Ectodermal cell (in vitro differentiated cells): ENCODE measurements at regions not wholly inside any gene's neighbourhood (a gene's known extent, or its start where the extent isn't known, plus 50 kb on each side); places are given as distances from the start of the nearest gene placed in this dataset.
"Not testable (repeated sequence)": the region's sequence is repeated elsewhere in the genome, so short reads cannot be mapped to it uniquely, and the experiment has no call there.

Experiments used
- H3K27ac ChIP-seq: 2 replicates; pipeline ENCODE4 v1.7.0; 2013; ENCODE audit warnings: mild to moderate bottlenecking, low read depth, low read length; ENCODE audit not compliant: insufficient read depth, poor library complexity, severe bottlenecking
- H3K27me3 ChIP-seq: 2 replicates; pipeline ENCODE4 v1.7.0; 2013; ENCODE audit warnings: mild to moderate bottlenecking, low read length; ENCODE audit not compliant: insufficient read depth, control insufficient read depth, poor library complexity, severe bottlenecking
- H3K36me3 ChIP-seq: one replicate; pipeline ENCODE4 v1.7.0; 2013; ENCODE audit warnings: low read length; ENCODE audit not compliant: control insufficient read depth, insufficient read depth
- H3K4me1 ChIP-seq: one replicate; pipeline ENCODE4 v1.7.0; 2013; ENCODE audit warnings: low read length; ENCODE audit not compliant: control insufficient read depth, insufficient read depth
- H3K4me3 ChIP-seq: 2 replicates; pipeline ENCODE4 v1.7.0; 2013; ENCODE audit warnings: low read depth, low read length, control low read depth; ENCODE audit not compliant: insufficient read depth
- H3K9me3 ChIP-seq: 2 replicates; pipeline ENCODE4 v1.7.0; 2013; ENCODE audit warnings: mild to moderate bottlenecking, low read length, moderate library complexity; ENCODE audit not compliant: control insufficient read depth
- WGBS, 2 experiments: methylation state at CpG; one replicate each; pipeline ENCODE4 v1.1.7; 2013; ENCODE audit warnings: missing lambda C conversion rate in 2 of 2; 5-methylcytosine and 5-hydroxymethylcytosine counted together

DNA sequence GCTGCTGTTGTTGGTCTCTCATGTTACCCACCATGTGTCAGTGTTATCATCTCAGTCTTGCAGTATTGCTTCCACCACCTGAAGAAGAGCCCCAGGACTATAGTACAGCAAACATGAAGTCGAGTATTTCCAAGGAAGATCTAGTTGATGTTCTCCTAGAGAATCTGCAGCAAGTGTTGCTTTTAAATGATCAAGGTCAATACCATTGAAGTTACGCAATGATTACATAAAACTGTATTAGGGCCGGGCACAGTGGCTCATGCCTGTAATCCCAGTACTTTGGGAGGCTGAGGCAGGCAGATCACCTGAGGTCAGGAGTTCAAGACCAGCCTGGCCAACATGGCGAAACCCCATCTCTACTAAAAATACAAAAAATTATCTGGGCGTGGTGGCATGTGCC, 173.9 kb downstream of the TJP1 start:
- WGBS, 2 experiments, result 93 to 94% methylated on average over 5 of the region's 5 CpGs
- H3K27ac ChIP-seq, H3K36me3 ChIP-seq, H3K27me3 ChIP-seq, H3K9me3 ChIP-seq, H3K4me1 ChIP-seq, H3K4me3 ChIP-seq: not testable (repeated sequence)

DNA sequence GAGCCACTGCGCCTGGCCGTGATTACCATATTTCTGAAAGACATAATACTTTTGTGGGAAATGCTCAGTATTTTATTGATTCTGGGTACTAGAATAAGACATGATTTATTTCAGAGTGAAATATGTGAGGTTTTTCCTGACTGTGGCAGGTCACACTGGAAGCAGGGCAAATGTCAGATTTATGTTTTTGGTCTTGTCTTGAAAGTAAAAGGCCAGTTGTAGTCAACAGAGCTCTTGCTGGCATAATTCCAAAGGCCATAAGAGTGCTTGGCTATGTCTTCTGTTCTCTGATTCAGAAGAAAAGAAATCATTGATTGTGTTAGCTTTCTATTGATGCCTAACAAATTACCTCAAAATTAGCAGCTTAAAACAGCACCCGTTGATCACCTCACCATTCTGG, 176.4 kb downstream of the TJP1 start:
- Histone ChIP-seq H3K27ac (no peak overlapping the region), H3K4me3 (no peak overlapping the region), H3K4me1 (no peaks in the 10 kb centered on the region), H3K27me3 (no peaks in the 10 kb centered on the region), H3K36me3 (no peaks in the 10 kb centered on the region), H3K9me3 (no peaks in the 10 kb centered on the region)
- WGBS, 2 experiments, result 88 to 94% methylated on average over 3 of the region's 3 CpGs

DNA sequence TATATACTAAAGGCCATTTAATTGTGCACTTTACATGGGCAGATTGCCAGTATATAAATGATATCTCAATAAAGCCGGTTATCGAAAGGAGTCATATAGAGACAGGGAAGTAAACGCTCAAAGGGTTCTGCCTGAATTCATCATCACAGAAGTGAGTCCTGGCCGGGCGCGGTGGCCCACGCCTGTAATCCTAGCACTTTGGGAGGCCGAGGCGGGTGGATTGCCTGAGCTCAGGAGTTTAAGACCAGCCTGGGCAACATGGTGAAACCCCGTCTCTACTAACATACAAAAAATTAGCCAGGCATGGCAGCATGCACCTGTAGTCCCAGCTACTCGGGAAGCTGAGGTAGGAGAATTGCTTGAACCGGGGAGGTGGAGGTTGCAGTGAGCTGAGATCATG, 177.9 kb downstream of the TJP1 start:
- WGBS, 2 experiments, result 94 to 96% methylated on average over 12 of the region's 12 CpGs
- not testable (repeated sequence) for H3K4me3 ChIP-seq, H3K4me1 ChIP-seq, H3K27me3 ChIP-seq, H3K9me3 ChIP-seq, H3K36me3 ChIP-seq, H3K27ac ChIP-seq

DNA sequence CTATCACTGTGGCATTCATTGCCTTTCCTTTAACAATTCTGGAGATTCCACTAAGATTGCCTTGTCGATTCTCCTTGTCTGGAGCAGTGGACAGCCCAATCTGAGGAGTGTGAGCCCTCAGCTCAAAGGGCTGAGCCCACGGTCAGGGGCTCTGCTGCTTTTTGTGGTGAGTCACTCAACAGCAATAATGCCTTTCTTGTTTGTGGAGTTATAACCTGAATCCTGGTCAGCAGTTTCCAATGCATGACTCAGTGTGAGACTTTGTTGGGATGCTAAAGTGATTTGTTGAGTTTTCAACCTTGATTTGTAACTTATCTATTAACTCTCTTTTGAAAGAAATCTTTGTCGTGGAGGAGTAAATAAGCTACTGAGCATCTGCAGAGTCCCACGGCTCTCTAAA, 183.5 kb downstream of the TJP1 start:
- Histone ChIP-seq H3K27me3 (no peaks in the 10 kb centered on the region), H3K36me3 (no peaks in the 10 kb centered on the region), H3K4me1 (no peaks in the 10 kb centered on the region), H3K9me3 (no peaks in the 10 kb centered on the region), H3K4me3 (no peak overlapping the region), H3K27ac (no peak overlapping the region)
- WGBS, 2 experiments, result 91 to 92% methylated on average over 4 of the region's 4 CpGs

DNA sequence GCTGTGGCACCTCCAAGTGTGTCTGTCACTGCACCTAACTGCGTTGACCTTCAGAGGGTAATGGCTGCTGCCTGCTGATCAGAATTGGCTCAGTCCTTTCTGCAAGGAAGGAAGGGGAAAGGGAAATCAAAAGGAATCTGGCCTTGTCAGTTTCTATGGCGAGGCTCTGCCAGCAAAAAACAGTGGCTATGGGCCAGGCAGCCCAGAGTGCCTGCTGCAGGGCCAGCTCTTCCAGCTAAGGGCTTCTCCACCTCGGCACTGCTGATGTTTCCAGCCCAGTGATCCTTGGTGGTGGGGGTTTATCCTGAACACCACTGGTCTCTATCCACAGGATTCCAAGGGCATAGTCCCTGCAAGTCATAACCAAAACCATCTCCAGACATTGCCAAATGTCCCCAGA, 184.3 kb downstream of the TJP1 start:
- H3K27me3 ChIP-seq, result no peaks in the 10 kb centered on the region
- H3K27ac ChIP-seq, result no peak overlapping the region
- 91 to 93% methylated on average over 3 of the region's 3 CpGs for WGBS, 2 experiments
- no peak overlapping the region for H3K4me3 ChIP-seq
- H3K4me1 ChIP-seq, result no peaks in the 10 kb centered on the region
- H3K9me3 ChIP-seq, result no peaks in the 10 kb centered on the region
- no peaks in the 10 kb centered on the region for H3K36me3 ChIP-seq

DNA sequence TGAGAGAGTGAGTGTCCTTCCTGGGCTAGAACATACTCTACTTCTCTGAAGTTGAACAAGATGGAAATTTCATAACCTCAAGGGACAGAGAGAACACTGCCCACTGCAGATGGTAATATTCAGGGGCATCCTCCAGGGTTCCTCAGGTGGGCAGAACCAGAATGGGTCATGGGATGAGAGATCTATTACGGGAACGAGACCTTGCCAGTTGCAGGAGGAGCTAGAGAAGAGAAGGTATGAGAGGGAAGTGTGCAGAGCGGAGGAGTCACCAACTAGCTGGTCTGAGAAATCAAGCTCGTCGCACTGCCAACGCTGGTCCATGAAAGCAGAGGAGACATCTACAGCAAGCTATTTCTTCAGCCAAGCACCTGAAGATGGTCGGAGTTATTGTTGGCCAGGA, 184.7 kb downstream of the TJP1 start:
- Histone ChIP-seq H3K27ac (no peak overlapping the region), H3K9me3 (no peaks in the 10 kb centered on the region), H3K27me3 (no peaks in the 10 kb centered on the region), H3K36me3 (no peaks in the 10 kb centered on the region), H3K4me3 (no peak overlapping the region), H3K4me1 (no peaks in the 10 kb centered on the region)
- WGBS, 2 experiments, result 95% methylated on average over 7 of the region's 7 CpGs

DNA sequence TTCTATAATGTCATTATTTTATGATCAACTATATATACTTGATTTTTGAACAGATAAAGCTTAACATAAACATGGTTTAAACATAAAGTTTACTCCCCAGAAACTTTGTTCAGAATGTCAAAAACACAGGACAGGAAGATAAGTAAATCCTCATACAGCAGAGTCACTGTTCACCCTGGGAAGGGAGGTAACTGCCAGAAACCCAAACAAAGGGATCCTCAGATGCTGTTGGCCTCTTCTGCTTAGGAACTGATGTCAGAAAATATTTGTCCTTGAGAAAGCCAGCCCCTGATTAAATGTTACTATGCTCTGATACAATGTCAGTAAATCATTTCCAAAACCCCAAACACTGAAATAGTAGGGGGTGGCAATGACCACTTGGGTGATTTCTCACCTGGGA, 185.3 kb downstream of the TJP1 start:
- no peaks in the 10 kb centered on the region for H3K27me3 ChIP-seq
- no peaks in the 10 kb centered on the region for H3K4me1 ChIP-seq
- no peak overlapping the region for H3K27ac ChIP-seq
- H3K36me3 ChIP-seq, result no peaks in the 10 kb centered on the region
- H3K4me3 ChIP-seq, result no peak overlapping the region
- no peaks in the 10 kb centered on the region for H3K9me3 ChIP-seq

DNA sequence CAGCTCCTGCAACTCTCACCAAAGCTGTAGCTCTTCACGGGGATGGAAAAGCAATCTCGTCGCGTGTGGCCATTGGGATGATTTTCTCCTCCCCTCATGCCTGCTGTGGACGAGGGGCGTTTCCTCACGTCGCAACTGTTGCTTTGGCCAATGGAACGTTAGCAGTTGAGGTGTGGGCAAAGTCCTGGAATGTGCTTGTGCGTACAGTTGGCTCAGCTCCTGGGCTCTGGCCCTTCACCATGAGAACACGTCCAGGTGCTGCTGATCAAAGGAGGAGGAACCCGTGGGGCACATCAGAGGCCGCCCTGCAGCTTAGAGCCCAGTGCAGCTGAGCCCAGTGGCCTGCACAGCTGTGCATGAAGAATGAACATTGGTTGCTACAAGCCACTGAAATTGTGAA, 186.1 kb downstream of the TJP1 start:
- Histone ChIP-seq H3K9me3 (no peaks in the 10 kb centered on the region), H3K36me3 (no peaks in the 10 kb centered on the region), H3K4me3 (no peak overlapping the region), H3K27ac (no peak overlapping the region), H3K27me3 (no peaks in the 10 kb centered on the region), H3K4me1 (no peaks in the 10 kb centered on the region)
- whole genome bisulfite sequencing, 2 experiments, result 91 to 92% methylated on average over 13 of the region's 13 CpGs

DNA sequence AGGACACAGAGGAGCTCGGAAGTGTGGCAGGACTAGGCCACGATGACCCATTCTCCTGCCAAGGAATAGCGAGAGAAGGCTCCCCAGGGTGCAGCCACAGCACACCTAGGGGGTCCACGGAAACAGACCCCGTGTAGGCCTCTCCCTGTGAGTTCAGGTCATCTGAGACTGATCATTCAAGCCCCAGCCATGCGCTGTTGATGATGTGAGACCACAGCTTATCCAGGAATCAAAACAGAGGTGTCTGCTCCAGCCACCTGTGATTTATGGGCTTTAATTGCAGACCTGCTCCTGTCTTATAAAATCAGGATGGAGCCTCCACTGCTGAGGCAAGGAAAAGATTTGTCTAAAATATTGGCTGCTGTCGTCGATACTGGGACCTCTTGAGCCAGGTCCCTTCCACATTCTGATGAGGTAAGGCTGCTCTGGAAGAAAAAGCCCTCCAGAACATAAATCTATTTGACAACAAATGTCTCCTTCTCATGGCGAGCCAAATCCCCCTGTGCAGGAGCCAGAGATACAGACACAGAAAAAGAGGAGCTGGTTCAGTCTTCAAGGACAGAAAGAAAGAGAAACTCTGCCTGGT, 186.7 kb downstream of the TJP1 start:
- no peaks in the 10 kb centered on the region for H3K9me3 ChIP-seq
- H3K36me3 ChIP-seq, result no peaks in the 10 kb centered on the region
- H3K4me1 ChIP-seq, result no peaks in the 10 kb centered on the region
- H3K4me3 ChIP-seq, result no peak overlapping the region
- no peak overlapping the region for H3K27ac ChIP-seq
- H3K27me3 ChIP-seq, result no peaks in the 10 kb centered on the region
- 93 to 94% methylated on average over 9 of the region's 9 CpGs for WGBS, 2 experiments

DNA sequence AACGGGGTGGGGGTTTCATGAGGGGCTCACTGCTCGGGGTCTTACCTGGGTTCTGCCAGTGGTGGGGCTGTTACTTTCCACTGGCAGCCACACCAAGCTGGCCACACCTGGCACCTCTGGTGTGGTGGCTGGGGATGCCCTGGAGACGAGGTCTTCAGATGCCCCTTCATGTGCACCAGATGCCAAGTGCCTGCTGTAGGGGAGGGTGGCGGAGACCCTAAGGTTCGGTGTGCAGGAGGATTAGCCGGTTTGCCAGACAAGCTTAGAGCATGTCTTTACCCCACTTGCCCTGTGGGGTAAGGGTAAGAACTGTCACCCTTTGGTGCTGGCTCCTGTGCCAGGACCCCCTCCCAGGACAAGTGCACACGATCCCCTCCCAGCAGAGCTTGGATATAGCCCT, 188.3 kb downstream of the TJP1 start:
- Histone ChIP-seq H3K27me3 (no peaks in the 10 kb centered on the region), H3K27ac (no peak overlapping the region), H3K4me3 (no peak overlapping the region), H3K36me3 (no peaks in the 10 kb centered on the region), H3K9me3 (no peaks in the 10 kb centered on the region), H3K4me1 (no peaks in the 10 kb centered on the region)
- WGBS, 2 experiments, result 96 to 97% methylated on average over 7 of the region's 7 CpGs
